Right lobe of liver (tissue), 4 donors: ENCODE measurements at regions not wholly inside any gene's neighbourhood (a gene's known extent, or its start where the extent isn't known, plus 50 kb on each side); places are given as distances from the start of the nearest gene placed in this dataset.

Experiments
- CTCF ChIP-seq, 4 donors: fragments of 200-600 bp in 3 of 4; fragments of 450-650 bp in 1 of 4; IDR thresholded peaks; one replicate each; pipeline versions ENCODE4 v1.5.1 to v1.8.0; 2016 to 2022; ENCODE audit warnings: antibody characterized with exemption in 4 of 4, mild to moderate bottlenecking in 2 of 4
- POLR2A ChIP-seq: fragments of 450-650 bp; IDR thresholded peaks from one replicate; pipeline ENCODE4 v1.6.1; 2017; ENCODE audit warnings: antibody characterized with exemption, mild to moderate bottlenecking
- donor health status: DM: no; HTN: no; CAD: no.
- donor health status: DM: no; HTN: no; CAD: no.
- donor health status: DM: no; HTN: yes; CAD: no.

GRCh38 chr13:38239874-38240273 lies 109.8 kb upstream of the UFM1 start:
- no peak for TF ChIP-seq CTCF (IDR thresholded peaks at IDR 0.05)
- no peak for TF ChIP-seq POLR2A
